Fibroblast of peridontal ligament (primary cell): ENCODE measurements at regions not wholly inside any gene's neighbourhood (a gene's known extent, or its start where the extent isn't known, plus 50 kb on each side); places are given as distances from the start of the nearest gene placed in this dataset.

Experiments used
- DNase-seq: peaks from one replicate; pipeline ENCODE4 v3.0.0-alpha.2; 2010; ENCODE audit errors: extremely low read depth

GRCh38 chr17:79521225-79521624, 89.6 kb downstream of the RBFOX3 start:
- DNase-seq = no peak

- DNase-seq = no peak
Measured at GRCh38 chr17:79520167-79521165, 90.4 kb downstream of the RBFOX3 start.

- DNase-seq = no peak
Measured at GRCh38 chr17:79519601-79520000, 91.2 kb downstream of the RBFOX3 start.

- no peak for DNase-seq
Measured at GRCh38 chr17:79518585-79519523, 92.0 kb downstream of the RBFOX3 start.

GRCh38 chr17:79517827-79518584, 92.8 kb downstream of the RBFOX3 start:
- no peak for DNase-seq

- no peak for DNase-seq
Measured at GRCh38 chr17:79515646-79516571, 94.9 kb downstream of the RBFOX3 start.

- no peak for DNase-seq
Measured at GRCh38 chr17:79515110-79515509, 95.7 kb downstream of the RBFOX3 start.

GRCh38 chr17:79513820-79514535, 96.9 kb downstream of the RBFOX3 start:
- DNase-seq = no peak

GRCh38 chr17:79513206-79513605, 97.6 kb downstream of the RBFOX3 start:
- no peak for DNase-seq

GRCh38 chr17:79511471-79511870, 99.4 kb downstream of the RBFOX3 start:
- DNase-seq = no peak

GRCh38 chr17:79510071-79510470, 100.8 kb downstream of the RBFOX3 start:
- no peak for DNase-seq

GRCh38 chr17:79509490-79509889, 101.4 kb downstream of the RBFOX3 start:
- DNase-seq = no peak

- DNase-seq = no peak
Measured at GRCh38 chr17:79509008-79509407, 101.8 kb downstream of the RBFOX3 start.

GRCh38 chr17:79508291-79508716, 102.5 kb downstream of the RBFOX3 start:
- DNase-seq = no peak

- no peak for DNase-seq
Measured at GRCh38 chr17:79506955-79507354, 103.9 kb downstream of the RBFOX3 start.

- no peak for DNase-seq
Measured at GRCh38 chr17:79506150-79506870, 104.5 kb downstream of the RBFOX3 start.

GRCh38 chr17:79505199-79505598, 105.7 kb downstream of the RBFOX3 start:
- DNase-seq = no peak

GRCh38 chr17:79504181-79504605, 106.7 kb downstream of the RBFOX3 start:
- DNase-seq = no peak
